NB4 (cell line): ENCODE measurements at regions not wholly inside any gene's neighbourhood (a gene's known extent, or its start where the extent isn't known, plus 50 kb on each side); places are given as distances from the start of the nearest gene placed in this dataset.

Source experiments
- MYC ChIP-seq: IDR thresholded peaks from 2 replicates; pipeline ENCODE4 v1.6.1; 2011; ENCODE audit warnings: low read depth, low read length
- POLR2A ChIP-seq: IDR thresholded peaks from 2 replicates; pipeline ENCODE4 v1.6.1; 2011; ENCODE audit warnings: mild to moderate bottlenecking; ENCODE audit not compliant: insufficient read length; ENCODE audit errors: extremely low read depth
- TF ChIP-seq, protein P1 (sequence below): IDR thresholded peaks from one replicate; pipeline ENCODE4 v1.5.1; 2012; ENCODE audit warnings: low read depth, low read length
- TF ChIP-seq, protein P2 (sequence below): IDR thresholded peaks from 2 replicates; pipeline ENCODE4 v1.6.1; 2011; ENCODE audit warnings: low read depth, low read length

DNA sequence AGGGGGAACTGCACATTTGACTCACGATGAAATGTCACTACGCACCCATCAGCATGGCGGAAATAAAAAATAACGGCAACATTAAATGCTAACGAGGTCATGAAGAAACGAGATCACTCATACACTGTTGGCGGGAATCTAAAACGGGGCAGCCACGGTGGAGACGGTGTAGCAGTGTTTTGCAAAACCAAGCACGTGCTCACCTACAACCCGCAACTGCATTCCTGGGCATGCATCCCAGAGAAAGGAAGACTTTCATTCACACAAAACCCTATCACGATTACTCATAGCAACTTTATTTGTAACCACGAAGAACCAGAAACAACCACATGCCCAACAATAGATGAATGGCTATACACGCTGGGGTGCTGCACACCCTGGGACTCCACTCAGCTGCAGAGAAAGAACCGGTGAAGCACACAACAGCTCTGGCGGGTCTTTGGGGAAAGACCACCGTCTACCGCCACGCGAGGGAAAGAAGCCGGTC is 77.0 kb downstream of the YTHDF1 start:
- TF ChIP-seq, protein P1, sequence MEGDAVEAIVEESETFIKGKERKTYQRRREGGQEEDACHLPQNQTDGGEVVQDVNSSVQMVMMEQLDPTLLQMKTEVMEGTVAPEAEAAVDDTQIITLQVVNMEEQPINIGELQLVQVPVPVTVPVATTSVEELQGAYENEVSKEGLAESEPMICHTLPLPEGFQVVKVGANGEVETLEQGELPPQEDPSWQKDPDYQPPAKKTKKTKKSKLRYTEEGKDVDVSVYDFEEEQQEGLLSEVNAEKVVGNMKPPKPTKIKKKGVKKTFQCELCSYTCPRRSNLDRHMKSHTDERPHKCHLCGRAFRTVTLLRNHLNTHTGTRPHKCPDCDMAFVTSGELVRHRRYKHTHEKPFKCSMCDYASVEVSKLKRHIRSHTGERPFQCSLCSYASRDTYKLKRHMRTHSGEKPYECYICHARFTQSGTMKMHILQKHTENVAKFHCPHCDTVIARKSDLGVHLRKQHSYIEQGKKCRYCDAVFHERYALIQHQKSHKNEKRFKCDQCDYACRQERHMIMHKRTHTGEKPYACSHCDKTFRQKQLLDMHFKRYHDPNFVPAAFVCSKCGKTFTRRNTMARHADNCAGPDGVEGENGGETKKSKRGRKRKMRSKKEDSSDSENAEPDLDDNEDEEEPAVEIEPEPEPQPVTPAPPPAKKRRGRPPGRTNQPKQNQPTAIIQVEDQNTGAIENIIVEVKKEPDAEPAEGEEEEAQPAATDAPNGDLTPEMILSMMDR: no peak
- TF ChIP-seq MYC (no peak), POLR2A (no peak)
- TF ChIP-seq, protein P2, sequence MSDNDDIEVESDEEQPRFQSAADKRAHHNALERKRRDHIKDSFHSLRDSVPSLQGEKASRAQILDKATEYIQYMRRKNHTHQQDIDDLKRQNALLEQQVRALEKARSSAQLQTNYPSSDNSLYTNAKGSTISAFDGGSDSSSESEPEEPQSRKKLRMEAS: no peak
